ENCODE measurements at regions not wholly inside any gene's neighbourhood (a gene's known extent, or its start where the extent isn't known, plus 50 kb on each side); places are given as distances from the start of the nearest gene placed in this dataset.

DNA sequence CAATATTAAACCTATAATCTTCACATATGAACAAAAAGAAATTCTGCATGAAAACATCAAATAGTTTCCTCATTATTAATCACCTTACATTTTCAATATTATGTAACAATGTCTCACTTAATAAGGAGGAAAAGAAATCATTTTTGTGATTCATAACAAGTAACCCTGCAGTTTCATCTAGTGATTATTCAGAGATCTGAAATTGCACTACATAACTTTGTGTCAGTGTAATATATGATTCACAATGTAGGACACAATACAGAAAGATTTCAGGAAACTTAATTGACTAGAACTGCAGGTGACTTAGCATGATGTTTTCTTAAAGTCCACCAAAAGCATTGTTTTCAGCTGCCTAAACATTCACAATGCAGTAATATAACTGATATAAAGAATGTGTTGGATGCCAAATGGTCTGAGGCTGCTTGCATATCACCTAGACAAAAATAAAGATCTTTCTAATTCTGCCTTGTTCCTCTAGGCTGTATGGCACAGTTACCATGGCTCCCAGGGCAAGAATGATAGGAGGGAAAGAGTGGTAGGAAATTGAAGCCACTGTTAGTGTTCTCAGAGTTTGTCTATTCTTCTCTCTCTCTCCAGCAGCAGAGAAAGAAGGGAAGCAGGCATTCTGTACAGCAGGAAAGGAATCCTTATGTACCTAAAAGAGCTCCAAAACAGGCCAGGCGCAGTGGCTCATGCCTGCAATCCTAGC, 366.6 kb downstream of the FSIP2 start:
- H3K4me1 Mint-ChIP-seq (ENCODE audit: unreplicated experiment): no peaks in the 10 kb centered on the region
- no peaks in the 10 kb centered on the region for H3K27me3 Mint-ChIP-seq (ENCODE audit: unreplicated experiment)
- no peaks in the 10 kb centered on the region for H3K36me3 Mint-ChIP-seq (ENCODE audit: unreplicated experiment)
- no peak for DNase-seq (ENCODE audit: extremely low spot score, unreplicated experiment)
- TF ChIP-seq, protein P1, sequence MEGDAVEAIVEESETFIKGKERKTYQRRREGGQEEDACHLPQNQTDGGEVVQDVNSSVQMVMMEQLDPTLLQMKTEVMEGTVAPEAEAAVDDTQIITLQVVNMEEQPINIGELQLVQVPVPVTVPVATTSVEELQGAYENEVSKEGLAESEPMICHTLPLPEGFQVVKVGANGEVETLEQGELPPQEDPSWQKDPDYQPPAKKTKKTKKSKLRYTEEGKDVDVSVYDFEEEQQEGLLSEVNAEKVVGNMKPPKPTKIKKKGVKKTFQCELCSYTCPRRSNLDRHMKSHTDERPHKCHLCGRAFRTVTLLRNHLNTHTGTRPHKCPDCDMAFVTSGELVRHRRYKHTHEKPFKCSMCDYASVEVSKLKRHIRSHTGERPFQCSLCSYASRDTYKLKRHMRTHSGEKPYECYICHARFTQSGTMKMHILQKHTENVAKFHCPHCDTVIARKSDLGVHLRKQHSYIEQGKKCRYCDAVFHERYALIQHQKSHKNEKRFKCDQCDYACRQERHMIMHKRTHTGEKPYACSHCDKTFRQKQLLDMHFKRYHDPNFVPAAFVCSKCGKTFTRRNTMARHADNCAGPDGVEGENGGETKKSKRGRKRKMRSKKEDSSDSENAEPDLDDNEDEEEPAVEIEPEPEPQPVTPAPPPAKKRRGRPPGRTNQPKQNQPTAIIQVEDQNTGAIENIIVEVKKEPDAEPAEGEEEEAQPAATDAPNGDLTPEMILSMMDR (IDR thresholded peaks at IDR 0.05): no peak
- no peak overlapping the region for H3K4me3 Mint-ChIP-seq (ENCODE audit: unreplicated experiment)
- no peaks in the 10 kb centered on the region for H3K9me3 Mint-ChIP-seq (ENCODE audit: unreplicated experiment)
- no peak overlapping the region for H3K27ac Mint-ChIP-seq (ENCODE audit: unreplicated experiment)

DNA sequence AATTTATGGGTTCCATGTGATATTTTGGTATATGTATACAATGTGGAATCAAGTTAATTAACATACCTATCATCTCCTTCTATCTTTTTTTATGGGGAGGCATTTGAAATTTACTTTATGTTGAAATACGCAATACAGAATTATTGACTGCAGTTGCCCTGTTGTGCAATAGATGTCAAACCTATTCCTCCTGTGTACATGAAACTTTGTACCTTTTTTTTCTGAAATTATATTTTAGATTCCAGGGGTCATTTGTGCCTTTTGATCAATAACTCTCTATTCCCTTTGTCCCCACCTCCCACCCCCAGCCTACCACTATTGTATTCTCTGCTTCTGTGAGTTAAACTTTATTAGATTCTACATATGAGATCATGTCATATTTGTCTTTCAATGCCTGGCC, 369.9 kb downstream of the FSIP2 start:
- Mint-ChIP-seq H3K27me3 (ENCODE audit: unreplicated experiment) (no peaks in the 10 kb centered on the region), H3K4me1 (ENCODE audit: unreplicated experiment) (no peaks in the 10 kb centered on the region), H3K27ac (ENCODE audit: unreplicated experiment) (no peak overlapping the region), H3K9me3 (ENCODE audit: unreplicated experiment) (peaks cover 9% of the 10 kb centered on the region), H3K36me3 (ENCODE audit: unreplicated experiment) (peaks cover 1% of the 10 kb centered on the region), H3K4me3 (ENCODE audit: unreplicated experiment) (no peak overlapping the region)
- DNase-seq (ENCODE audit: extremely low spot score, unreplicated experiment): no peak
- TF ChIP-seq, protein P1 (IDR thresholded peaks at IDR 0.05): no peak

DNA sequence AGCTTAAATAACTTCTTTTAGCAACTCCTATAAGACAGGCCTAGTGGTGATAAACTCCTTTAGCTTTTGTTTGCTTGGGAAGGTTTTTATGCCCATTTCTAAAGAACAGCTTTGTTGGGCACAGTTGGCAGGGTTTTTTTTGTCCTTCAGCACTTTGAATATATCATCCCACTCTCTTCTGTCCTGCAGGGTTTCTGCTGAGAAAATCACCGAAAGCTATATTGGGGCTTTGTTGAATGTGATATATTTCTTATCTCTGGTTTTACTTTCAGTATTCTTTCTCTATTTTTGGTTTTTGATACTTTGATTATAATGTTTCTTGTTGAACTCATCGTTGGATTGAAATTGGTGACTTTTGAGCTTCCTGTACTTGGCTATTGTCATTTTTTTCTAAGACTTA, 372.8 kb upstream of the ZC3H15 start:
- Mint-ChIP-seq H3K27ac (ENCODE audit: unreplicated experiment) (no peak overlapping the region), H3K4me1 (ENCODE audit: unreplicated experiment) (no peaks in the 10 kb centered on the region), H3K4me3 (ENCODE audit: unreplicated experiment) (no peak overlapping the region), H3K36me3 (ENCODE audit: unreplicated experiment) (peaks cover 7% of the 10 kb centered on the region), H3K27me3 (ENCODE audit: unreplicated experiment) (no peaks in the 10 kb centered on the region), H3K9me3 (ENCODE audit: unreplicated experiment) (peaks cover 19% of the 10 kb centered on the region)
- TF ChIP-seq, protein P1 (IDR thresholded peaks at IDR 0.05): no peak
- DNase-seq (ENCODE audit: extremely low spot score, unreplicated experiment): no peak

DNA sequence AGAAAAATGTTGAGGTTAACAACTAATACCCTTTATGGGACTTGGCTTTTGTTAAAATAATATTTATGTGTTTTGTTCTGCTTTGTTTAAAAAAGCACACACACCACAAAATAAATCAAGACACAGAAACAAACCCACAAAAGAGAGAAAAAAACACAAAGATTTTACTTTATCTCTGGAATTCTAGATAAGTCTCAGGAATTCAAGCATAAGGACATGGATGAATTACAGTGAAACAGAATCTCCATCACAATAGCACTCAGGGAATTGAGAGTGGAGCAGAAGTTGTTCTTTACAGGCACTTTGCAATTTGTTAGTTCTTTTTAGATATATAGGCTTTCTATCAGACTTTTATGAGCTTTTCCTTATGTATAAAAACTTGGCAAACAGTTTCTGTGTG, 360.9 kb upstream of the ZC3H15 start:
- TF ChIP-seq, protein P1 (IDR thresholded peaks at IDR 0.05): no peak
- DNase-seq (ENCODE audit: extremely low spot score, unreplicated experiment): no peak
- H3K27ac Mint-ChIP-seq (ENCODE audit: unreplicated experiment): no peak overlapping the region
- peaks cover 6% of the 10 kb centered on the region for H3K27me3 Mint-ChIP-seq (ENCODE audit: unreplicated experiment)
- no peaks in the 10 kb centered on the region for H3K9me3 Mint-ChIP-seq (ENCODE audit: unreplicated experiment)
- H3K4me3 Mint-ChIP-seq (ENCODE audit: unreplicated experiment): no peak overlapping the region
- no peaks in the 10 kb centered on the region for H3K36me3 Mint-ChIP-seq (ENCODE audit: unreplicated experiment)
- H3K4me1 Mint-ChIP-seq (ENCODE audit: unreplicated experiment): peaks cover 9% of the 10 kb centered on the region

DNA sequence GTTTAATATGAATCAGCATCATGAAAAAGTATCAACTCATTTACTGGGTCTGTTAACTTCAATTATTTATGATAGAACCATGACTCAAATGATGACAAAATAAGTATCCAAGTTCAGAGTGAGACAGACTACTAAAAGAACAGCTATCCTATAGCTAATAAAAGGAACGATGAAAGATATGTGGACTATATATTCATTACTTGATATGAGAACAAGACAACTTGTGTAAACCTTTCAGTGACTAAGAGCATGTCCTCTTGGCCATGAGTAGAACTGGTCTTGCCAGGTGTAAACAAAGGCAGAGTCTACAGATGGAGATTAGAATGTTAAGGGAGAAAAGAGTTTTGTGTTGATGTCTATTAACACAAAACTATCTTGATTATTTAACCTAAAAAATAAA, 360.4 kb upstream of the ZC3H15 start:
- no peak for DNase-seq (ENCODE audit: extremely low spot score, unreplicated experiment)
- TF ChIP-seq, protein P1 (IDR thresholded peaks at IDR 0.05): no peak
- no peak overlapping the region for H3K27ac Mint-ChIP-seq (ENCODE audit: unreplicated experiment)

More for the DNA sequence above, 360.4 kb upstream of the ZC3H15 start:
- Mint-ChIP-seq H3K4me3 (ENCODE audit: unreplicated experiment) (no peak overlapping the region), H3K9me3 (ENCODE audit: unreplicated experiment) (no peaks in the 10 kb centered on the region), H3K36me3 (ENCODE audit: unreplicated experiment) (no peaks in the 10 kb centered on the region), H3K4me1 (ENCODE audit: unreplicated experiment) (peaks cover 14% of the 10 kb centered on the region), H3K27me3 (ENCODE audit: unreplicated experiment) (peaks cover 6% of the 10 kb centered on the region)
